Hepatocyte (in vitro differentiated cells): ENCODE measurements at regions not wholly inside any gene's neighbourhood (a gene's known extent, or its start where the extent isn't known, plus 50 kb on each side); places are given as distances from the start of the nearest gene placed in this dataset.

ENCODE experiments used
- DNase-seq: peaks from one replicate; pipeline ENCODE4 v3.0.0-alpha.2; 2016; ENCODE audit warnings: low spot score
- H2AFZ ChIP-seq: fragments of 200-600 bp; sonication (generic); 2 replicates; pipeline ENCODE4 v1.6.0; 2016; ENCODE audit warnings: antibody characterized with exemption, mild to moderate bottlenecking
- H3K27ac ChIP-seq: fragments of 200-600 bp; sonication (generic); 2 replicates; pipeline ENCODE4 v1.5.1; 2016; ENCODE audit warnings: mild to moderate bottlenecking
- H3K27me3 ChIP-seq: fragments of 200-600 bp; sonication (generic); 2 replicates; pipeline ENCODE4 v1.6.1; 2016
- H3K36me3 ChIP-seq: fragments of 200-600 bp; sonication (generic); replicated peaks from 2 replicates; pipeline ENCODE4 v1.5.1; 2016; ENCODE audit warnings: low read depth; ENCODE audit not compliant: insufficient read depth
- H3K4me1 ChIP-seq: fragments of 200-600 bp; sonication (generic); 2 replicates; pipeline ENCODE4 v1.5.1; 2016; ENCODE audit warnings: mild to moderate bottlenecking, moderate library complexity; ENCODE audit not compliant: insufficient read depth
- H3K4me2 ChIP-seq: fragments of 200-600 bp; sonication (generic); 2 replicates; pipeline ENCODE4 v1.6.0; 2016
- H3K4me3 ChIP-seq: fragments of 200-600 bp; sonication (generic); 2 replicates; pipeline ENCODE4 v1.5.1; 2016; ENCODE audit warnings: mild to moderate bottlenecking
- H3K79me2 ChIP-seq: fragments of 200-600 bp; sonication (generic); 2 replicates; pipeline ENCODE4 v1.6.0; 2017; ENCODE audit warnings: mild to moderate bottlenecking
- H3K9me2 ChIP-seq: fragments of 200-600 bp; sonication (generic); replicated peaks from 2 replicates; pipeline ENCODE4 v1.6.0; 2017; ENCODE audit warnings: mild to moderate bottlenecking; ENCODE audit not compliant: insufficient read depth
- H3K9me3 ChIP-seq: fragments of 200-600 bp; sonication (generic); 2 replicates; pipeline ENCODE4 v1.5.1; 2016; ENCODE audit warnings: low read depth, mild to moderate bottlenecking
- H4K20me1 ChIP-seq: fragments of 200-600 bp; sonication (generic); 2 replicates; pipeline ENCODE4 v1.6.0; 2016; ENCODE audit warnings: mild to moderate bottlenecking; ENCODE audit not compliant: insufficient read depth, poor library complexity, severe bottlenecking
- CTCF ChIP-seq: fragments of 200-600 bp; sonication (generic); IDR thresholded peaks from 2 replicates; pipeline ENCODE4 v1.5.1; 2016; ENCODE audit warnings: antibody characterized with exemption, mild to moderate bottlenecking; ENCODE audit not compliant: poor library complexity
- EZH2 ChIP-seq: fragments of 200-600 bp; sonication (generic); IDR thresholded peaks from 2 replicates; pipeline ENCODE4 v1.6.1; 2016; ENCODE audit warnings: antibody characterized with exemption, mild to moderate bottlenecking, borderline replicate concordance
- EZH2phosphoT487 ChIP-seq: fragments of 200-600 bp; sonication (generic); IDR thresholded peaks from one replicate; pipeline ENCODE4 v1.6.1; 2018; ENCODE audit warnings: antibody characterized with exemption, mild to moderate bottlenecking, low read depth, moderate library complexity; ENCODE audit not compliant: unreplicated experiment, severe bottlenecking
- WGBS: methylation state at CpG from one replicate; pipeline ENCODE4 v1.1.6; 2016; ENCODE audit warnings: low lambda C conversion rate; ENCODE audit errors: missing lambda C conversion rate; 5-methylcytosine and 5-hydroxymethylcytosine counted together

DNA sequence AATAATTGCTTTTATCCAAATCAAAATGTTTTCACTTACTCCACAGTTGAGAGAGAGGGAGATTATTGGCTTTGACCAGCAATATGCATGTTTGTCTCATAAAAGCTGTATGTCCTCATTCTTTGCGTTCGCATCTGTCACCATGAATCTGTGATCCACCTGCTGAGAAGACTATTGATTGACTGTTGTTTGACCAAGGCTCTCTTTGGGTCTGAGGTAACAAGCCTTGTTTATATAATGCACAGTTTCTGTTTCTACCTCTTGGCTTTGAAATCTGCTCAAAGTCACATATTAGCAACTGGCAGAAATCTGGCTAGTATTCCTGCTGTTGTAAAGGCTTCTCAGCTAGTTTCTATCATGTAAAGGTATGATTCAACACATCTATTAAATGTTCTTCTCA is 157.0 kb downstream of the LYPLAL1 start:
- DNase-seq = no peak
- Histone ChIP-seq H3K36me3 (no peaks in the 10 kb centered on the region), H3K4me3 (no peak overlapping the region), H3K4me1 (no peaks in the 10 kb centered on the region), H3K9me3 (no peaks in the 10 kb centered on the region), H4K20me1 (no peaks in the 10 kb centered on the region), H2AFZ (no peak overlapping the region), H3K27ac (no peak overlapping the region), H3K27me3 (no peaks in the 10 kb centered on the region), H3K4me2 (no peak overlapping the region), H3K9me2 (no peaks in the 10 kb centered on the region), H3K79me2 (no peaks in the 10 kb centered on the region)
- 87% methylated on average over 2 of the region's 2 CpGs for WGBS
- TF ChIP-seq EZH2phosphoT487 (no peak), CTCF (no peak), EZH2 (no peak)

DNA sequence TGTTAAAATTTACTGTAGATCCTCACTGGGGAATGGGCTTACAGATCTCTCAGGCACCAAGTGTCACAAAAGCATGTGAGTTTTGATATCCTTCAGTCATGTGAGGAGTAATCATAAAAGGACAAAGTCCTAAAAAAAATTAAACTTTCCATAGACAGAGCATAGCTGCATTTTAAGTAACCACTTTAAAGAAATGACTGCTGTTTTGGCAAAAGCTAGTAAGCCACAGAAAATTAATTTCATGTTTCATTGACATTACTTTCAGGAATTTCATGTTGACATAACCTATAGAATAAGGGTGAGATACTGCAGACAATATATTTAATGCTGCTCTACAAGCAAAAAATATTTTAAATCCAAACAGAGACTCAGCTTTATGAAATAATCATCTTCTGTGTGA is 156.3 kb downstream of the LYPLAL1 start:
- Histone ChIP-seq H4K20me1 (no peaks in the 10 kb centered on the region), H3K79me2 (no peaks in the 10 kb centered on the region), H3K36me3 (no peaks in the 10 kb centered on the region), H3K27ac (no peak overlapping the region), H3K9me3 (no peaks in the 10 kb centered on the region), H3K4me1 (no peaks in the 10 kb centered on the region), H2AFZ (no peak overlapping the region), H3K27me3 (no peaks in the 10 kb centered on the region), H3K4me2 (no peak overlapping the region), H3K9me2 (no peaks in the 10 kb centered on the region), H3K4me3 (no peak overlapping the region)
- TF ChIP-seq CTCF (no peak), EZH2phosphoT487 (no peak), EZH2 (no peak)
- no peak for DNase-seq

DNA sequence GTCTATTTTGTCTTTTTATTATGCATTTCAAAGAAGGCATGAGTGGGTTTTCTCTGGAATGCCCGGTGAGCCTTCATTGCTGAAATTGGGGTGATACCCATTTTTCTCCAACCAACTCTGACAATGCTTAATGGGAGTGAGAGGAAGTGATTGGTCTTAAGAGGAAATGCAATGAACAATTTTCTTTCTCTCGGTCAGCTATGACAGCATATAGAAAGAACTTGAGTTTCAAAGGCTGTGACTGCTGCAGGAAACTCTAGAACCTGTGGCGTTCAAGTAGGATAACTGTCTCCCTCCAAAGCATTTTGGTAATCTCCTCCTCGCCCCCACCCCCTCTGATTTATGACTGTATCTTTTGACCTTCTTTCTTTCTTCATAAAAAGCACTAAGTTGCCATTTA is 155.9 kb downstream of the LYPLAL1 start:
- H3K27me3 ChIP-seq = no peaks in the 10 kb centered on the region
- no peaks in the 10 kb centered on the region for H4K20me1 ChIP-seq
- H3K79me2 ChIP-seq = no peaks in the 10 kb centered on the region
- H3K9me2 ChIP-seq = no peaks in the 10 kb centered on the region
- no peak overlapping the region for H3K4me3 ChIP-seq
- H3K27ac ChIP-seq = no peak overlapping the region
- WGBS = 73% methylated on average over 4 of the region's 4 CpGs
- H3K9me3 ChIP-seq = no peaks in the 10 kb centered on the region
- no peaks in the 10 kb centered on the region for H3K36me3 ChIP-seq
- no peak for TF ChIP-seq CTCF
- no peak for TF ChIP-seq EZH2phosphoT487
- no peak for TF ChIP-seq EZH2
- H2AFZ ChIP-seq = no peak overlapping the region
- H3K4me1 ChIP-seq = no peaks in the 10 kb centered on the region
- H3K4me2 ChIP-seq = no peak overlapping the region
- no peak for DNase-seq

GRCh38 chr1:219326843-219327242 is 153.2 kb downstream of the LYPLAL1 start:
- Histone ChIP-seq H3K27me3 (no peaks in the 10 kb centered on the region), H3K4me3 (no peak overlapping the region), H3K9me3 (no peaks in the 10 kb centered on the region), H3K4me1 (peaks cover 8% of the 10 kb centered on the region), H3K27ac (no peak overlapping the region), H4K20me1 (no peaks in the 10 kb centered on the region), H3K4me2 (no peak overlapping the region), H3K79me2 (no peaks in the 10 kb centered on the region), H3K9me2 (no peaks in the 10 kb centered on the region), H2AFZ (no peak overlapping the region), H3K36me3 (no peaks in the 10 kb centered on the region)
- 95% methylated on average over 9 of the region's 9 CpGs for WGBS
- no peak for DNase-seq
- TF ChIP-seq EZH2phosphoT487 = no peak
- no peak for TF ChIP-seq CTCF
- TF ChIP-seq EZH2 = no peak
